Suprapubic skin (tissue), 4 donors: ENCODE measurements at regions not wholly inside any gene's neighbourhood (a gene's known extent, or its start where the extent isn't known, plus 50 kb on each side); places are given as distances from the start of the nearest gene placed in this dataset.

Experiments
- CTCF ChIP-seq, 2 donors: fragments of 200-600 bp in 1 of 2; fragments of 450-650 bp in 1 of 2; sonication (generic) in 1 of 2; IDR thresholded peaks; one replicate each; pipeline ENCODE4 v1.5.1; 2016 to 2019; ENCODE audit warnings: antibody characterized with exemption in 2 of 2, mild to moderate bottlenecking in 1 of 2, moderate library complexity in 1 of 2
- POLR2A ChIP-seq, 2 donors: fragments of 450-650 bp; IDR thresholded peaks; one replicate each; pipeline ENCODE4 v1.6.1; 2017; ENCODE audit warnings: antibody characterized with exemption in 2 of 2, mild to moderate bottlenecking in 2 of 2, moderate library complexity in 2 of 2
- POLR2AphosphoS5 ChIP-seq, 3 donors: sonication (generic); formaldehyde crosslinking; IDR thresholded peaks; one replicate each; pipeline ENCODE4 v1.6.1; 2017; ENCODE audit warnings: antibody characterized with exemption in 3 of 3

DNA sequence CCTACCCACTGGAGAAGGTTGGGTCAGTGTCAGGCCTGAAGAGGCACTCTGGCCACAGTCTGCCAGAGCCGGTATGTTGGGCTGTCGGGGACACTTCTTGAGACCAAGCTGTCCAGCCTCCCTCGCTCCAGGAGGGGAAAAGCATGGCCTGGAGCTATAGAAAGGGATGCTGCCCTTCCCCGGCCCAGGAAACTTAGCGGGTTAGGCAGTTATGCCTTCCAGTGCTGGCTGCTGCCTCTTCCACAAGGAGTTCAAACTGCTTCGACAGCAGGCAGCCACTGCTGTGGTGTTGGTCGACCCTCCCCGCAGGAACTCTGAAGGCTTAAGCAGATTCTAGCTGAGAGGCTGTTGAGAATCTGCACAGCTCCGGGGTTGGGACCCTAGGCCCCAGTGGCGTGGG, 819.4 kb downstream of the DIPK2A start:
- no peak for TF ChIP-seq POLR2A (IDR thresholded peaks at IDR 0.05)
- TF ChIP-seq CTCF (IDR thresholded peaks at IDR 0.05) = no peak
- TF ChIP-seq POLR2AphosphoS5 (IDR thresholded peaks at IDR 0.05) = no peak
